K562 (cell line): ENCODE measurements at regions not wholly inside any gene's neighbourhood (a gene's known extent, or its start where the extent isn't known, plus 50 kb on each side); places are given as distances from the start of the nearest gene placed in this dataset.

Source experiments
- CREB3 ChIP-seq: fragments of 450-650 bp; conservative IDR thresholded peaks from 2 replicates; pipeline ENCODE4 v1.6.1; 2016; ENCODE audit warnings: missing genetic modification characterization, low read depth, mild to moderate bottlenecking, missing compliant biosample characterization, moderate library complexity
- EZH2 ChIP-seq: IDR thresholded peaks from 2 replicates; pipeline ENCODE4 v1.6.1; 2012; ENCODE audit warnings: low read depth, mild to moderate bottlenecking, inconsistent platforms, low read length, borderline replicate concordance
- ILF3 ChIP-seq: fragments of 450-650 bp; IDR thresholded peaks from 2 replicates; pipeline ENCODE4 v1.6.1; 2018; ENCODE audit warnings: antibody characterized with exemption, mild to moderate bottlenecking, moderate library complexity, borderline replicate concordance
- MGA ChIP-seq: fragments of 450-650 bp; IDR thresholded peaks from 2 replicates; pipeline ENCODE4 v1.6.1; 2016; ENCODE audit warnings: mild to moderate bottlenecking, moderate library complexity
- NCOR1 ChIP-seq: fragments of 450-650 bp; IDR thresholded peaks from 2 replicates; pipeline ENCODE4 v1.6.1; 2016; ENCODE audit warnings: mild to moderate bottlenecking, moderate library complexity
- PRMT5 ChIP-seq: sonication (generic); formaldehyde crosslinking; IDR thresholded peaks from 2 replicates; pipeline ENCODE4 v1.5.0; 2020; ENCODE audit warnings: missing genetic modification reagents
- RBFOX2 ChIP-seq: fragments of 200-400 bp; formaldehyde crosslinking; IDR thresholded peaks from 2 replicates; pipeline ENCODE4 v1.6.1; 2017; ENCODE audit warnings: low read depth, mild to moderate bottlenecking, low read length, moderate library complexity
- ZBTB26 ChIP-seq: fragments of 450-650 bp; formaldehyde crosslinking; IDR thresholded peaks from 2 replicates; pipeline ENCODE4 v1.4.0; 2022; ENCODE audit warnings: missing genetic modification characterization
- ZKSCAN1 ChIP-seq: fragments of 150-350 bp; IDR thresholded peaks from 2 replicates; pipeline ENCODE4 v1.6.1; 2016; ENCODE audit warnings: low read depth, low read length

- TF ChIP-seq MGA: peak; percentile 52
- TF ChIP-seq ZBTB26 (CRISPR knock-in tag): peak; percentile 90
- 0 out of 2 replicates have a peak, but pooled peaks have one; percentile 38 for TF ChIP-seq RBFOX2
- TF ChIP-seq PRMT5 (CRISPR knock-in tag): no peak
- no peak for TF ChIP-seq ILF3
- TF ChIP-seq EZH2: no peak
- TF ChIP-seq NCOR1: peak; percentile 83
- peak; percentile 50; the same call in 1 of the 2 replicates for TF ChIP-seq CREB3 (tag)
- TF ChIP-seq ZKSCAN1: 0 out of 2 replicates have a peak, but pooled peaks have one; percentile 11
Measured at GRCh38 chr6:144543006-144543871, 258.1 kb downstream of the UTRN start (continued).
